ENCODE measurements at regions not wholly inside any gene's neighbourhood (a gene's known extent, or its start where the extent isn't known, plus 50 kb on each side); places are given as distances from the start of the nearest gene placed in this dataset.

- TF ChIP-seq EZH2phosphoT487 (IDR thresholded peaks at IDR 0.05; ENCODE audit: low read length) (no peak), CTCF (IDR thresholded peaks at IDR 0.05; ENCODE audit: low read length) (no peak)
Observed at GRCh38 chr1:36533897-36534296, 51.2 kb upstream of the CSF3R start.
